NCI-H1105 treated with DMSO at 0.1 percent for 48 hours (cell line): ENCODE measurements at regions not wholly inside any gene's neighbourhood (a gene's known extent, or its start where the extent isn't known, plus 50 kb on each side); places are given as distances from the start of the nearest gene placed in this dataset.
"Not testable (repeated sequence)": the region's sequence is repeated elsewhere in the genome, so short reads cannot be mapped to it uniquely, and the experiment has no call there.

Experiments used
- DNase-seq: peaks from one replicate; lab custom pipeline; 2025; lab: John Stamatoyannopoulos, UW

DNA sequence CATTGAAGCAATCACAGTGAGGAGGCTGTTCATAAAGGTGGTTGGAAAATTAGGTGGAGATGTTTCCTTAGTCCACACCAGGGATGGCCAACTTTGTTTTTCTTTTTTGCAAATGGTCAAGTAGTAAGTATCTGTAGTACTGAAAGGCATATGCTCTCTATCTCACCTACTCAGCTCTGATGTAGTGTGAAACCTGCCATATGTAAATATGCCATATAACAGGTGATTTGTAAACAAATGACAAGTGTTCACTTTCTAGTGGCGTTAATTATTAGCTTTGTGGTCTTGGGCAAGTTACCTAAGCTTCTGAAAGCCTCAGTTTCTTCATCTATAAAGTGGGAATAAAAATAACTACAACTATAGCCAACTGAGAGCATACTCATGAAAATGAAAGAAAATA lies 421.4 kb upstream of the LCORL start:
- DNase-seq: no peak

DNA sequence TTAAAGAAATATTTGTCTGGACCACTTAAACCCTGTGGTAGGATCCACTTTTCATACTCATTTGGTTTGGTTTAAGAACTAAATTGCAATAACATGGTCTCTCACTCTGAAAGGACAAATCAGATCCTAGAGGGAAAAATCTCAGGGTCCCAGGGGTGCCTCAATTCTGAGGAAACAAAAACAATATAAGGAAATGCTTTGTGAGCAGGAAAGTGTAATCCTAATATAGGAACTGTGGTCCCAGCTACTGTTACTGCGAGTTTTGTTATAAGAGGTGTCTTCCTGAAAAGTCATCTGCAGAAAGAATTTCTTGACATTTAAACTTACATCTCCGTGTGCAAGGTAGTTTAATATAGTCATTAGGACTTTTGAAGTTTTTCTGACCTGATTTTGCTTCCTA lies 420.1 kb upstream of the LCORL start:
- no peak for DNase-seq

DNA sequence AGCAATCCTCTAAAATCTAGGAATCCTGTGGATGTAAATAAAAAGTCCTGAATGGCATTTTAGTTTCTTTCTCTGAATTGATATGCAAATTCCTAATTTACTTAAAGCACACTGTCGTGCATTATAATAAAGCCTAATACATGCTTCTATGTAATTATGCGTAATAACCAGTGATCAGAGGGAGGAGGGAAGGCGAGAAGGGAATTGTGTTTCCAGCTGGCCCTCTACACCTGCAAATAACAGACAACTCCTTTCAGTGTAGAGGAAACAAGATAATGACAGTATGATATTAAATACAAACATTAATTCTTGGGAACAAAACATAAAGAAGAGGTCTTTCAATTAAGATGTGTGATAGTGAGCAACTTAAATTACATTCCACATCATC lies 419.6 kb upstream of the LCORL start:
- DNase-seq: peak; percentile 51

DNA sequence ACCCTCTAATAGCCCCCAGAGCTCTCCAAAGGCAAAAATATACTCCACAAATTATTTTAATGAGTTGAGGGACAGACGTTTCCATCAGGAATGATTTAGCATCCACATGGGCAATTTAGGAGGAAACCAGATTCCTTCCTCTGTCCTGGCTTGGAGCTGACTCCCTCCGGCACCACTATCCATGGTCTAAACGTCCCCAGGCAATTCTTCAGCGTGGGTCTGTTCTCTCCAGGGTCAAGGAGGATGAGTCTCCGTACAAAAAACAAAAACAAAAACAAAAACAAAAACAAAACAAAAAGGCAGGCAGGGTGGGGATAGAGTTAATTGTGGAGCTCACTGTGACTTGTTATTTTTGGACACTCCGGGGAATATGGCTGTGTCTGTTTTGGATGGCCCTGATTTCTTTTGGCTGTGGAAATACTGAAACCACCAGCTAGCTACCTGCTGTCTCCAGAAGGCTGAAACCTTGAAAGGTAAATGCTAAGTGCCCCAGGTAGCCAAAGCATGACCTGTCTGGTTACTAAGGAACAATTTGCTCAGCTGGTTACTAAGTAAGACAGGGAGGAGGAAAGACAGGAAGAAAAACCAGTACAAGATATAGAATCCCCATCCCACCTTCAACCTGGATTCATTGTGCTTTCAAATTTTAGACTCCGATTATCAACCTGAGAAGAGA lies 419.1 kb upstream of the LCORL start:
- DNase-seq: peak; percentile 42

DNA sequence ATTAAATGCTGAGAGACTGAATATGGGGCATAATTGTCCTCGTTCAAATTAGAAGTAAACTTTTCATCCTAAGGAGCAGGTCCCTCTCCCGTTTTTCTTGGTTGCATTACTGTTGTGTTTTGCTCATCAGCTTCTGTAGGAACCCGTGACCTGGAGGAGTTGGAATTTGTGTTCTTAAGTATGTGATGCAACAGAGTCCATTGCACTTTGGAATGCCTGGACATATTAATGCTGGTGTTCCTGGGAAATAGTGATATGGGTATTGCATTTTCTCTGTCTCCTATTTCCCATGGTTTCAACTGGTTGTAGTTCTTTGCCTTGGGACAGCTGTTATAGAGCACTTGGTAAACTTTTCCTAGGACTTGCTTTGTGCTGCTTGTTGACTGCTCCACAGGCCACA lies 417.8 kb upstream of the LCORL start:
- no peak for DNase-seq

DNA sequence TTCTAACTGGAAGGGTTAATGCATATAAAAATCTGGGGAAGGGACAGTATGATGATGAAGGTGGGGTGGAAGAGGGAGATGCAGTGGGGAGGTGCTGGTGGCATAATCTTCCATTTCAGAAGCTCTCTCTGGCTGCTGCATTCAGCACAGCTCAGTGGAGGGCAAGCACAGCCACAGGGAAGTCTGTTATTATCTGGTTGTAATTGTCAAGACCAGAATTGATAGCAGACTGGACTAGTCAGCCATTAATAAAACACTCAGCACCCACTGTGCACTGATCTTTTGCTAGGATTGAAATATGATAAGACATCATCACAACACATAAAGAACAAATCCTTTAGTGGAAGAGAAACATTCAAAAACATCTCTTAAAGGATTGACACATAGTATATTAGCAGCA lies 414.2 kb upstream of the LCORL start:
- DNase-seq: no peak

DNA sequence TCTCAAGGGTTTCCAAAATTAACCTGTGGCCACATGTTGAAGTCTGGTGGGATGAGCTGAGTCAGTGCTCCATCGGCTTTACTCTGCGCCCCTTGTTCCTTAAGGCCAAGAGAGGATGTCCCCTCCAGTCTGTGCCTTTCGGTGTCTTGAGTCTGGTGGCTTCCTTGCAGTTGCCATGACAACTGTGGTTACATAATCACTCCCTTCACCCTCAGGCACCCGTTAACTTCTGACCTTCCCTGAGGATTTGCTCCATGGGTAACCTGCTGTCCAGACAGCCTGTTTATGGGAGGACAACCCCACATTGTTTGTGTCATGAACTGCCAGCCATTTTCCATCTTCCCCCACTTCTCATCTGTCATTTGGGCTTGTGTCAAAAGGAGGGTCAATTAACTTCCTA lies 401.1 kb upstream of the LCORL start:
- no peak for DNase-seq

DNA sequence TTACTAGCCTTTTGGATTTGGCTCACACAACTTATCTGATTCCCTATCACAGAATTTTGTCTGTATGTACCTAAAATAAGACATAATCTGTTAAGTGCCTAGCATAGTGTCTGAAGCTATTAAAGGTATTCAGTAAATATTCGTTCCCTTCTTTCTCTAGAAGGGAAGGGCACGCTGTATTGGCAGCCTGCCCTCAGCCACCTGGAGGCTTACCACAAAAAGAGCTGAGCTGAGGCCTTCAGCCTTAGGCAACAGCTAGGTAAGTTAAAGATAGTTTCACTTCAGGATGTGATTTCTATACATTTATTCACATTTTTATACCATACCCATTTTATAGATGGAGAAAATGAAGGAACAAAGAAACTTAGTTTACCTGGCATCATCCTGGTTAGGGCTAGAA lies 400.0 kb upstream of the LCORL start:
- DNase-seq: no peak

DNA sequence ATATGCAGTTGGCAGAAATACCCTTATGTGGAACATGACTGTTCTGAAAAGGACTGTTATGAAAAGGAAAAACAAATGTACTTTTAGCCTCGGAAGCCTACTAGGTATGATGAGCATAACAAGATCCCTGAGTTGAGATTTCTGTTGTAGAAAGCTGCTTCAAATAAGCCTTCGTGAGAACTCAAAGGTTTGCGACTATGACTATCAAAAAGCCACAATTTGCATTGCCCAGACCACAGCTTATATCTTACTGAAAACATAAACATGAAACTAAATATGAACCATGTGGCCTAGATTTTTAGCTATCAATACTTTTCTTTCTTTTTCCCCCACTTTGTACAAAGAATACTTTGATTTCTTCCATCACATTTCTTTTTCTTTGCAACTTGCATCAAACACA lies 398.2 kb upstream of the LCORL start:
- no peak for DNase-seq

DNA sequence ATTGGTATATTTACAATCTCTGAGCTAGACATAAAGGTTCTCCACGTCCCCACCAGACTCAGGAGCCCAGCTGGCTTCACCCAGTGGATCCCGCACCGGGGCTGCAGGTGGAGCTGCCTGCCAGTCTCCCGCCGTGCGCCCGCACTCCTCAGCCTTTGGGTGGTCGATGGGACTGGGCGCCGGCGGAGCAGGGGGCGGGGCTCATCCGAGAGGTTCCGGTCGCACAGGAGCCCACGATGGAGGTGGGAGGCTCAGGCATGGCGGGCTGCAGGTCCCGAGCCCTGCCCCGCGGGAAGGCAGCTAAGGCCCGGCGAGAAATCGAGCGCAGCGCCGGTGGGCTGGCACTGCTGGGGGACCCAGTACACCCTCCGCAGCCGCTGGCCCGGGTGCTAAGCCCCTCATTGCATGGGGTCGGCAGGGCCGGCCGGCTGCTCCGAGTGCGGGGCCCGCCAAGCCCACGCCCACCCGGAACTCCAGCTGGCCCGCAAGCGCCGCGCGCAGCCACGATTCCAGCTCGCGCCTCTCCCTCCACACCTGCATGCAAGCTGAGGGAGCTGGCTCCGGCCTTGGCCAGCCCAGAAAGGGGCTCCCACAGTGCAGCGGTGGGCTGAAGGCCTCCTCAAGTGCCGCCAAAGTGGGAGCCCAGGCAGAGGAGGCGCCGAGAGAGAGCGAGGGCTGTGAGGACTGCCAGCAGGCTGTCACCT lies 396.8 kb upstream of the LCORL start:
- DNase-seq: not testable (repeated sequence)

DNA sequence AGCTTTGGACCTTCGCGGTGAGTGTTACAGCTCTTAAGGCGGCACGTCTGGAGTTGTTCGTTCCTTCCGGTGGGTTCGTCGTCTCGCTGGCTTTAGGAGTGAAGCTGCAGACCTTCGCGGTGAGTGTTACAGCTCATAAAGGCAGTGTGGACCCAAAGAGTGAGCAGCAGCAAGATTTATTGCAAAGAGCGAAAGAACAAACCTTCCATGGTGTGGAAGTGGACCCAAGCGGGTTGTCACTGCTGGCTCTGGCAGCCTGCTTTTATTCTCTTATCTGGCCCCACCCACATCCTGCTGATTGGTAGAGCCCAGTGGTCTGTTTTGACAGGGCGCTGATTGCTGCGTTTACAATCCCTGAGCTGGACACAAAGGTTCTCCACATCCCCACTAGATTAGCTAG lies 396.1 kb upstream of the LCORL start:
- DNase-seq: not testable (repeated sequence)

DNA sequence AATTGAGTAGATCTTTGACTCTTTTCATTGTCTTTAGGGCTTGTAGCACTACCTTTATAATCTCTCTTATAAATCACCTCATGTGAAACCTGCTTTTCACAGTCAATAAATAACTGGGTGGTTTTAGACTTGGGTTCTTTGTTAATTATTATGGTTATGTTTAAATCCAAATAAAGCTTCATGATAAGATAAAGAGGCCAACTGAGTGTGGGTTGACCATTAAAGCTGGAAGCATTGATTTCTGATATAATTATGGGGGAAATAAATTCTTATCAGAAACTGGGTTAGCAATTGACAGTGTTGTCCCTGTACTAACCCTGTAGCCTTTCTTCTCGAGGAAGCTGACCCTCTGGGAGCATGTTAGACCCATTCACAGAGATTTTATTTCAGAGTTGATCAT lies 384.7 kb upstream of the LCORL start:
- no peak for DNase-seq

DNA sequence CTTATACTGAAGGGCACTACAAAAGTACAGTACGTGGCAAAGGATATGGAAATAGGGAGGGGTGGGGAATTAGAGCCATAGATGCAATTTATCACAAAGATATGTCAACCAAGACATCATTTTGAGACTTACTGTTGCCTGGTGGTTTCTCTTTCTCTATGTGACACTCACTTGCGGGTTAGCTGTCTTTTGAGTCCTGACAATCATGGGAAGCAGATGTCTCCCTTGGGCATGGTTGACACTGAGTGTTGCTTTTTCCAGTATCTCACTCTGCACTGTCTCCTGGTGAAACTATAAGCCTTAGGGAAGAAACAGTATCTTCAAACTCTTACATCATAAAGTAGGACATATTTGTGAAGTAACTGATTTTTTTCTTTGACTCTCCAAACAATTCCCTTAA lies 383.5 kb upstream of the LCORL start:
- DNase-seq: no peak

DNA sequence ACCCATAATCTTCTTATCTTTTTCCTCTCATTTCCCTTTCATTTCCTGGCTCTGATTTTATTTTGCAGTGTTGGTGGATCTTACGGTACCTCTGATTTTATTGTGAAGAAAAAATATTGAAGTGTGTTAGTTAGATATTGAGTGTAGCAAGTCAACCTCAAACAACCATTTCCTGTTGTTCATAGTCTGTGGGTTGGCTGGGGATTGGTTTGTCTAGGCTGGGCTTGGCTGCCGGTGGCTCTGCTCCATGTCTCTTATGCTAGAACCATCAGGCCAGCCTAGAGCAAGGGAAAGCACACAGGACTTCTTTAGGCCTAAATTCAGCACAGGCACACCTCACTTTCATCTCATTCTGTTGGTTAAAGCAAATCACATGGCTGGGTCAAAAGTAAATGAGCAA lies 383.1 kb upstream of the LCORL start:
- no peak for DNase-seq

DNA sequence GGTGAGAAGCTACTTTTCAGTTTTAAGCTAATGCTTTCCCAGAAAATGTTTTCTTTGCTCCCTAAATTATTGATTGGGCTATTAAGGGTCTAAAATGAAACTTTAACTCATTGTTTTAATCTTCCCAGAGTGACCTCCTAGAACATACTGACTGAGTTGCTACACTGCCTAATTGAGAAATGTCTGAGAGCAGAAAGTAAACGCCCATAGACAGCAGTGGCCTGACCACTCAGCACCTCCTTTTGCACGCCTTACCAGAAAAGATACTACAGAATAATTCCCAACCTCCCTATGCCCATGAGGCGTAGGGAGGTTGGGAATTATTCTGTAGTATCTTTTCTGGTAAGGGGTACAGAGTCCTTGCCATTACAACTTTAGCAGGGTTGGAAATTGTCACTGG lies 381.8 kb upstream of the LCORL start:
- DNase-seq: no peak

DNA sequence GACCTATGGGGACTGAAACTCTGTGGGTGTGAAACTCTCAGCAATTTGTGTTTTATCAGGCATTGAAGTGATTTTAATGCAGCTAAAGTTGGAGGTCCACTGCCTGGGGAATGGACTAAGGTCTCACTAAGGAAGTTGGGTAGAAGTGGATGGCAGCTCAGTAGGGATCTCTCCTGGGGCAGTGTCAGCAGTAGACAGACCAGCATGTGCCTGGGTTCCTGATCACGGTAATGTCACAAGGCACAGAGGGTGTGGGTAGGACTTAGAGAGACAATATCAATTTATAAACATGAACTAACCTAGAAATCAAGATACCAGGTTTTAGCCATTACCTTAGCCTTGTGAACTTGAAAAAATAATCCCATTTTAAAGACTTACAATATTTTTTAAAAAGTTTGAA lies 380.3 kb upstream of the LCORL start:
- DNase-seq: no peak

DNA sequence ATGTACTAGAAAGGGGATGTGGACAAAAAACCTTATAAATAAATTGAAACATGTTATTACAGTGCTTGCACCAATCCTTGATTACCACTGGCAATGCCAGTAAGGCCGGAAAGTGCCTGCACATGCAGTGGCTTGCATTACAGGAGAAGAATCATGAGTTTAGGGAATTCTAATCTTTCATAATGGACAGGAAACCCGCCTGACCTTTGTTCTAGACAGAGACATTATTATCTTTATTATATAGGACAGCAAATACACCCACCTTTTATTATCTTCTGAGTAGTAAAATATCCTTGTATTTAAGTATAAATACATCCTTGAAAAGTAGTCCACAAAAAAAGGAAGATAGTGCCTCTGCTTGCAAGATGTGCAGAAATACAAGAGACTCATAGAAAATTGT lies 379.9 kb upstream of the LCORL start:
- no peak for DNase-seq

DNA sequence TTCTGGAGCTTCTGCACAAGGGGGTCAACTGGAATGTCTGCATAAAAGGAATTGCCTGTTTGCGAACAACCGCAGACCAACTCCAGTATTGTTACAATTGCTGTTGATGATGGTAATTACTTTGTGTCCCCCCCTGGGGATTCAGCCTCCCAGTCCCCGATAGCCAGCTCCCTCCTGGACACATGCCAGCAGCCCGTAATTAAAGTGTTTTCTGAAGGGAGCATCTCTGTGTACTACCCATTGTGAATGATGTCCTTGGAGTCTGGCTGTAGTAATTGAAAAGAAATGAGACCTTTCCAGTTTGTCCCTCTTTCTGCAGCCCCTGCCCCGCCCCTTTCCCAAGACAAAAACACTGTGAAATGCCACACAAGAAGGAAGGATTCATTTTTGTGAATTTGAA lies 377.1 kb upstream of the LCORL start:
- DNase-seq: peak; percentile 83

DNA sequence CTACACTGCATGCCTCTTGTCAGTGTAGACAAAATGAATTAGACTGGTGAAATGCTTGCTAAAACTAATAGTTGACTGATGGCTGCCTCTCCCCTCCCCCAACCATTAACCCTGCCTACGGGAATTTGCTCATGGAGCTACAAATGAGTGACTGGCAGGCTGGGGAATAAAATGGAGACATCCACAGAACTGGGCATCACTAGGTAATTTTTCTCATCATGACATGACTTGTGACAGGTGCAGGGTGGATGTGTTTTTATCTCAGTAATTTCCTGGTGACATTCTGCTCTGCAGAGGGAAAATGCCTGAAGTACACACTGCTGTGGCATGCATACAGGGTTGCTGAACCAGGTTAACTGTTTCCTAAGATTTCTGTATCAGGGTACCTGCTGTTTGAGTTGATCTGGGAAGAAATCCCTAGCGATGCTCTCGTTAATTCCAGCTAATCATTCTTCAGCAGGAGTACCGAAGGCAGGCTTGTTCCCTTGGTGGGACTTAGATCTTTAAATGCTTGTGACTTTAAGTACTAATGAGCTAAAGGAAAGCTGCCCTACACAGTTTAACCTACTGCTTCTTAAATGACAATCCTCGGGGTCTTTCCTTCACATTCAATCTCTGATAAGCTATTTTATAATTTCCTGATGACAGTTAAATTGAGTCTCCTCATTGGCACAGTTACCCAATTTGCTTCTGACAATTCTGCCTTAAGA lies 376.3 kb upstream of the LCORL start:
- no peak for DNase-seq

DNA sequence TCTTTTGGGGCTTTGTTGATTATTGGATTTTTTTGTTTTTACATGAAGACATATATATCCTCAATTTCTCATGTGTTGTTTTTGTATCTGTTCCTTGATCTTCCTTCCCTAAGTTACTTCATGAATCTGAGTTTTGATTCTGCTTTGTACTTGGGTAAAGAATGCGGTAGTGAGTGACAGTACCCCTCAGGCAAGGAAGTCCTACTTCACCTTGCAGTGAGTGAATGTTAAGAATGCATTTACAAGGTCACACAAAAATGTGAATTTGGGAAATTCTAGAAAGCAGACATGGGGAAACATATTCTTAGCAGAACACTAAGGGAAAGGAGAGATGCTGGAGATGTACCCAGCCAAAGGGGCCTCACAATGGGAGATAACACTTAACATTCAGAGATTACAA lies 373.1 kb upstream of the LCORL start:
- DNase-seq: no peak

DNA sequence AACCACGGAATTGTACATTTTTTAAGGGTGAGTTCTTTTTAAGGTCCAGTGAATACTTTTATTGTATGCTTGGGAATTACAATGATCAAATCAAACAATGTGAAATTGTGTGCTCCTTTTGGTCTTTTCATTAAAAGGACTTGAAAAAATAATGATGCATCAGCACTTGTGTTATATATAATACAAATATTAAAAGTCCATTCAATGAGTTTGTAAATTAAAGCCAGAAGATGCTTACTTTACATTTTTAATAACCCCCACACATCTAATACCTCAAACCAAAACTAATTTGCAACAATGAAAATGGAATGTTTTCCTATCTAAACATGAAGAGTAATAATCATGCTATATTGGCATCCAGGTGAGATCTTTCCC lies 369.8 kb upstream of the LCORL start:
- no peak for DNase-seq

DNA sequence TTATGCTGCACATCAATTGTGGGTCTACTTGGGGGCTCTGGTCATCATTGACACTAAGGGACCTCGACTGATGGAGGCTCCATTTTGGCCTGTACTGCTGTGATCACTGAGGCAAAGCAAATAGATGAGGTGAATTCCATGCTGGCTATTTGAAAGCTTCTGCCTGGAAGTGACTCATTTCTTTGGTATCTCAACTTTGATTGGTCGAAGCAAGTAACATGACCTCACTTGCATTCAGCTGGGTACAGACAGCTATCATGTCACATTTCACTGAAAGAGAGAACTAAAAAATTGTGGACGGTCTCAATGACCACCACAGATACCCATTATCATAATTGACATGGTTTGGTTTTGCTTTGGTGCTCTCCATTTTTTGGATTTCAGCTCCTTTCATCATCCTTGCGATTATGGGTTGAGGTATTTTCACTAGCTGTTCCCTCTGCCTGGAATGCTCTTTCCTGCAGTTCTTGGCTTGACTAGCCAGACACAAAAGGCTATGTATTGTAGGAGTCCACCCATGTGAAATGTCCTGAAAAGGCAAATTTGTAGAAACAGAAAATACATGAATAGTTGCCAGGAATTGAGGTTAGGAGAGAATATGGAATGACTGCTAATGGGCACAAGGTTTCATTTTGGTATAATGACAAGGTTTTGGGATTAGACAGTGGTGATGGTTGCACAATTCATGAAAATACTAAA lies 369.2 kb upstream of the LCORL start:
- no peak for DNase-seq

DNA sequence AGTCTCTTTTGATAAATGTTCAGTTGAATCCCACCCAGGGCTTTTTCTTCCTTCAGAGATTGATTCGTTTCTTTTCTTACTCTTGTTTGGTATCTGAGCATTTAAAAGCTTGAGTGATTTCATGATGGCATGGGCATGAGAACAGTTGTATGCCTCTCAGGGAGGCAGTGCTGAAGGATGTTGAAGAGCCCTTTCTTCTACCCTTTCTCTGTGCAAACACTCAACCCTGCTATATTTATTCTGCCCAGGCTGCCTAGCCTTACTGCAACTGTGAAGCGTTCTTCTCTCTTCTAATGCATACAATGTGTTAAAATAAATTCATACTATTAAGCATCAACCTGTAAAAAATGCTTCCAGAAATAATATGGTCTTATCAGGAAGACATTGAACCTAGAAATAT lies 367.6 kb upstream of the LCORL start:
- DNase-seq: no peak
